RPMI7951 (cell line): ENCODE measurements at regions not wholly inside any gene's neighbourhood (a gene's known extent, or its start where the extent isn't known, plus 50 kb on each side); places are given as distances from the start of the nearest gene placed in this dataset.
"Not testable (repeated sequence)": the region's sequence is repeated elsewhere in the genome, so short reads cannot be mapped to it uniquely, and the experiment has no call there.

ENCODE experiments used
- DNase-seq: peaks from one replicate; pipeline ENCODE4 v3.0.0-alpha.2; 2012; ENCODE audit warnings: low read depth

DNA sequence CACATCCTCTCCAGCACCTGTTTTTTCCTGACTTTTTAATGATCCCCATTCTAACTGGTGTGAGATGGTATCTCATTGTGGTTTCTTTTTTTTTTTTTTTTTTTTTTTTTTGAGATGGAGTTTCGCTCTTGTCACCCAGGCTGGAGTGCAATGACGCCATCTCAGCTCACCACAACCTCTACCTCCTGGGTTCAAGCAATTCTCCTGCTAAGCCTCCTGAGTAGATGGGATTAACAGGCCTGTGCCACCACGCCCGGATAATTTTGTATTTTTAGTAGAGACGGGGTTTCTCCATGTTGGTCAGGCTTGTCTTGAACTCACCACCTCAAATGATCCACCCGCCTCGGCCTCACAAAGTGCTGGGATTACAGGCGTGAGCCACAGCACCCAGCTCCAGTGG is 184.7 kb downstream of the C9orf152 start:
- DNase-seq: not testable (repeated sequence)

- peak; percentile 47 for DNase-seq
Observed at GRCh38 chr9:110025551-110026170, 182.3 kb downstream of the C9orf152 start.

GRCh38 chr9:110027671-110028081 is 180.3 kb downstream of the C9orf152 start:
- DNase-seq: peak; percentile 93

- DNase-seq: no peak
Observed at GRCh38 chr9:110028271-110028670, 179.7 kb downstream of the C9orf152 start.

GRCh38 chr9:110028676-110029075 is 179.3 kb downstream of the C9orf152 start:
- DNase-seq: no peak

DNA sequence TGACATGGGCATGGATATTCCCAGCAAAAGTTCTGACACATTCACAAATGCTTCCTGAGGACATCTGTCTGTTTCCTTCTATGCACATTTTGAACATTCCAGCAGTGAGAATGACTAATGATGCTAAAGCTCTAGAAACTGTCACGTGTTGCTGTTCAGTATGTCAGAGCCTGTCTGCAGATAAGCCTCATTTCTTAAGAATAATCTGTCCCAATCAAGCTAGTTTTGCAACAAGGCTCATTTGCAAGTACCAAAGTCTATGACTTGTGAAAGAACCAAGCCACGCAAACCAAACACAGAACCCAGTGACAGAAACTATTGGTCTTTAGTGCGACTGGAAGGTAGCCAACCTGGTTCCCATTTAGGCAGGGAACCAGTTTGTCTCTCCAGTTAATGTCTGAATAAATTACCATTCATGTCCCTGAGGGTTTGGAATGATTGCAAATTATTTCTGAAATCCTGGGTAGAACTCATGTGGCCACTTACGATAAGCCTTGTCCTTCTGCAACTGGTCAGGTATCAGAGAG is 178.5 kb downstream of the C9orf152 start:
- DNase-seq: peak; percentile 94

- no peak for DNase-seq
Observed at GRCh38 chr9:110029956-110030480, 177.9 kb downstream of the C9orf152 start.

DNA sequence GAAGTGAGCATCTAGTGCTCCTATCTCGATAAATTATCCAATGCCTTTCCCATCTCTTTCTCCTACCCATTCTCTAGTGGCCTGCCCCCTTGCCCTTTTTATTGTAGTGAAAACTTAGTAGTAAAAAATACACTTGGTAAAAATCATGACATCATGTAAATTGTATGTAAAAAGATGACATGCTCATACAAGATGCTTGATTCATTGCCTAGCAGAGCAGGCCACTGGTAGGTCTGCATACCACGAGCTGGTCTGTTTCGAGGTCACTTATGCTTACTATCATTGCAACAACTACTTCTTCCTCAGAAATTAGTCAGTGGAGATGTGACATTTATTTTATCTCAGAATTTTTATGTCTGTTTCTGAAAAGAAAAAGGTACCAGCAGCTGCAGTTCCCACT is 177.3 kb downstream of the C9orf152 start:
- DNase-seq: no peak

DNA sequence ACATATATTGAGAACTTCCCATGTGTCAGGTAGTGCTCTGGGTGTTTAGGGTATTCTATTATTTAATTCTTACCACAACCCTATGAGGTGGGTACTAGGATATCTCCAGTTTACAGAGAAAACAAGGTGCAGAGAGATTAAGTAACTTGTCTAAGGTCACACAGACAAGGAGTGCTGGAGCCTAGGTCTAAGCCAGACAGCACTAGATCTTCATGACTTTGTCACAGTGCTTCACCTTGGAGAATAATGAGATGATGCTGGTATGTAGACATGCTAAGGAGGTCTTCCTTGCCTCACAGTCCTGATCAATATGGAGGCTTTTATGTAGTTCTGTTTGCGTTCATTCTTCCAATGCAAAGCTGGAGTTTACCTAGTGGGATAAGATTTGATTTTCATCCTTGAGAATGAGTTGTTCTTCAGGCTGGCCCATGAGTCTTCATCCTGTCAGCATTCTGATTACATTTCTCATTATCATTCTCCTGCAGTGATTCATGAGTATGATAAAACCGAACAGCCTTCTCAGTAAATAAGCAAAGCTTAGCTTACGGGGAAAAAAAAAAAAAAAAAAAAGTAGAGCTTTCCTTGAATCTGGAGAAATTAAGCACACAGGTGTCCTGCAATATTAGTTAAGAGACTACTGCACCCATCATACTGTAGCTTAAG is 176.3 kb downstream of the C9orf152 start:
- peak; percentile 82 for DNase-seq

DNA sequence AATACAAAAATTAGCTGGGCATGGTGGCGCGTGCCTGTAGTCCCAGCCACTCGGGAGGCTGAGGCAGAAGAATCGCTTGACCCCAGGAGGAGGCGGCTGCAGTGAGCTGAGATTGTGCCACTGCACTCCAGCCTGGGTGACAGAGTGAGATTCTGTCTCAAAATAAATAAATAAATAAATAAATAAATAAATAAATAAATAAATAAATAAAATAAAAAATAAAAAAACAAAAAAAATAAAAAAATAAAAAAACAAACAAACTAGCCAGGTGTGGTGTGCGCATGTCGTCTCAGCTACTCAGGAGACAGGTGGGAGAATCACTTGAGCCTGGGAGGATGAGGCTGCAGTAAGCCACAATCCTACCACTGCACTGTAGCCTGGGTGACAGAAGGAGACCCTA is 175.4 kb downstream of the C9orf152 start:
- DNase-seq: not testable (repeated sequence)

GRCh38 chr9:110033869-110034268 is 174.1 kb downstream of the C9orf152 start:
- peak; percentile 74 for DNase-seq

GRCh38 chr9:110036286-110036685 is 171.7 kb downstream of the C9orf152 start:
- no peak for DNase-seq

DNA sequence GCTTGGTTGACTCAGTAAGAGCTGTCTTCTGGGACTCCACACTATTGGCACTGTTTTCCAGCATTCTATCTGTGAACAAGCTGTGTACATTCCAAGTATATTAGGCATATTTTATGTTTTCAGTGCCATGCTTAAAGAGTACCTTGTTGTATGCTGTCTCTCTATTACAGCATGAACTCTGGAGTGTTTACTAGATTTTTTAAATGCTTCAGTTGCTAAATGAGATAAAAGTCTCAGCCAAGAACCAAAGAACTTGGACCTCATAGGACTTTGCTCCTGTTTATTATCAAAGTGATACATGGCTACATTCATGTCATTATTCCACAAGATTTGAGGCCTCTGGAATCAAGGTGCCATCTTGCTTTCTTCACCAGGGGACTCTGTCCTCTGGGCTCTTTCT is 167.2 kb downstream of the C9orf152 start:
- DNase-seq: no peak

DNA sequence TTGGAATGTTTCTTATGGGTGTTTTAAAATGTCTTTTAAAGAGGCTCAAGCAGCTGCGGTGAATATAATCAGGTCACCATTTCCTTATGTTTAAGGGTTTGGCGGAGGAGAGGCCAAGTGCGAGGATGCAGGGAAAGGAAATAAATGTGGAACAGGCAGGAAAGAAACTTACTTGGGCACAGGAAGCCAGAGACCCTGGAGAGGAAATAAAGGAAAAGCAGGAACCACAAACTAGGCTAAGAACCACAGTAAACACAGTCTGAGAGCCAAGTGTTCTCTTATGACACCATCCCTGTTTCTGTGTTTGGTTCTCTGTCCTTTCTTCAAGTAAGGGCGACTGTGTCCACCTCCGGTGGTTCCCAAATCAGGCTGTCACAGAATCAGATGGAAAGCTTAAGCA is 166.5 kb downstream of the C9orf152 start:
- DNase-seq: no peak

DNA sequence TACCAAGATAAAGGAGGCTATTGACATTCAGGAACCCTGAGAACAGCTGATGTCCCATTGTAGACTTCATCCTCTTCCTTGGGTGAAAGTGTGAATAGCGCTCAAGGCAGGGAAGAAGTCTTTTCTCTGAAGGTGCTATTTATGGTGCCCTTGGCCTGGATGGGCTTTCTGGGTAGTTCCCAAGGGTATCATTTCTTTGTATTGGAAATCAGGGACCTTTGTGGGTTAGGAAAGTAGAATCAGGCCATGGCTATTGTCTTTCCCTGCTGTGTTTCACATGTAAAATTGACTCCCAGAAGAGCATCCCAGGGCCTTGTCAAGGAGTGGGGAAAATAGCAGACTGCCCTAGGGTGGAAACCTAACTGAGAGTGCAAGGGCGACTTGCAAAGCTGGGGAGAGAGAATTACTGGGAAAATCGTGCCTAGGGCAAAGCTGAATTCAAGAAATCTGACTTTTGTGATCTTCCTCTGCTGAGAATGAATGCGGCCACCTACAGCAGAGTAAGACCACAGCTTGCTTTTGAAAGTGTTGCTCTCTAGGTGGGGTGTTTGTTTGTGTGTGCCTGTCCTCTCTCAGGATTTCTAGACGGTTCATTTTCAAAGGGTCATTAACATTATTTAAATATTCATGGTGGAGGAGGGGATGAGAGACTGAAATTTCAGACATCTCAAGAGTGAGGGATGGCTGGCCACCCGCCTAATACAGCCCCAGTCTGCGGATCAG is 160.6 kb downstream of the C9orf152 start:
- no peak for DNase-seq

DNA sequence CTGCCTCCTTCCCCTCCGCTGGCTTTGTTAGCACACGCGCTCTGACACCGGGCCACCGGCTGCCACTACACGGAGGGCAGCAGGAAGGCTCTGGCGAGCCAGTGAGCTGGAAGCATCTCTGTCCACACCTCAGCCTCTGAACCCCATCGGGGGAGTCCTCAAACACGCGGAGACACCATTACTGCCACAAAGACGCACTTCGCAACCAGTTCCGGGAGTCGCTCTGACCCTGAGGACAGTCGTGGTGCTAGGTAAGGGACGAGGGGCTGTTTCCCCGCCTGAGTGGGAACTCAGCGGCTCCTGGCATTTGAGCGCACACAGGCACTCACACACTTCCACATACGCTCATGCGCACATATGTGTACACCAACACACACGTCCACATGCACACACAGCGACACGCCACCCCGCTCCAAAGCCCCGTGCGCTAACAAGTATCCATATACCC is 160.0 kb downstream of the C9orf152 start:
- DNase-seq: no peak

DNA sequence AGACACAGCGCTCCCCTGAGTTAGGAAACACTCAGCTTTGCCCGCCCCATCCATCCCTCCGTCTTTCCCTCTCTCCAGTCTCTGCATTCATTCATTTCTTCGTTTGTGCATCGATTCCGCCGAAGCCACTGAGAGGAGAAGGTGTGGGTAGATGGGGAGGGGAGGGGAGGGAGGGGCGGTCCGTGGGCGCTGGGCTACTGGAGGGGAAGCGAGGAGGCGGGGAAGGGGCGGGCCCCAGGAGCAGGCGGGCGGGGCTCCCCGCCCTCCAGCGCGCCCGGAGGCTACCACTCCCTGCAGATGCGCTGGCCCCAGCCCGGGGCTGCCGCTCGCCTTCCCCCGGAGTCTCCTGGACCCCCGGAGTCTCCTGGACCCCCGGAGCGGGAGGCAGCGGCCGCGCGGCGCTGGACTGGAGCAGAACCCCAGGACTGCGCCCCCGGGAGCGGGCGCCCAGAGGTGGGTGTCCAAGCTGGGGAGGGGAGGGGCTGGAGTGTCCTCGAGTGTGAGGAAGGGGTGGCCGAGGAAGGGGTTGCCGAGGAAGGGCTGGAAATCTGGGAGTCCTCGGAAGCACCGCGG is 159.5 kb downstream of the C9orf152 start:
- DNase-seq: peak; percentile 66

DNA sequence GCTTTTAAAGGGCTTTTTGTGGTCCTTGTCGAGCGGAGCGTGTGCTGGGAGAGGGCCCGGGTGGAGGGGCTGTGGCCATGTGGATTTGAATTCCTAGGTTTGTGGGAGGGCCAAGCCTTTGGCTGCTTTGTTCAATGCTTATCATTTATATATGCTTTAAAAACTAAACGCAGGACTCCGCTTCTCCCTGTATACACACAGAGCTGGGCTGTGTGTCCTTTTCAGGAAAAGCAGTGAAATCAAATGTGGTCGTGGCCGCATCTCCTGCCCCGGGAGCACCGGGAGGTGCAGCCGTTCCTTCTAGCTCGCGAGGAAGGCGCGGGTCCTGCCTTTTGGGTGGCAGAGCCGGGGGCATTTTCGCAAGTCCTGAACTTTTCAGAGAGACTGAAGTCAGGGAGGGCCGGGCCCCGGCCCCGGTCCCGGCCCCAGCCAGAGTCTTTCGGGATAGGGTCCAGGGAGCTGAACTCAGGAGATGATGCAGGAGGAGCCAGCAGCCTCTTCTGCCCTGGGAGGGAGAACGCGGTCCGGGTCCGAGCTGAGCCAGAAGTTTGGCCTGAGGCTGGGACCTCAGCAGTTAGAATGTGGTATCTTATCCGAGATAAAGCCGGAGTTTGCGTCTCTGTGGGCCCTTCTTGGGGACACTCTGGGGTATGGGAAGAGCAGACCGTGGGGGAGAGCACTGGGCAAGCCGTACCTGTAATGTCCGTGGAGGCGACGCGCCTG is 158.8 kb downstream of the C9orf152 start:
- DNase-seq: peak; percentile 47

GRCh38 chr9:110049699-110050450 is 158.1 kb downstream of the C9orf152 start:
- DNase-seq: peak; percentile 52

DNA sequence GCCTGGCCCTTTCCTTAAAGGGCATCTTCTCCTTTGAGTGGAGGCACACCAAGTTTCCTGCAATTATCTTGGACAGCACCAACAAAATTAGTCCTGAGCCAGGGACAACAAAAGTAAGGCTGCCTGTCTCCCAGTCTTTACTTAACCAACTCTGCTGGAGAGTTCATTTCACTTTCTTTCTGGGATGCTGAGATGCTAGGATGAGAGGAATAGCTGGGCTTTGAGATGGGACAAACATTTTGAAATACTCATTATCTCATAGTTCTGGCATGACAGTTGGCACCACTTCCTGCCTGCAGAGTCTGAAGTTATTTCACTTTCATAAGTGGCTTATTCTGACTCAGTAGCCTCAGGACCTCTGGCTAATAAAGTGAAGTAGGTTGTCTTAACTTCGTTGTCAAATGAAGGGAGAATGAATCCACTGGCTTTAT is 157.0 kb downstream of the C9orf152 start:
- peak; percentile 99 for DNase-seq

DNA sequence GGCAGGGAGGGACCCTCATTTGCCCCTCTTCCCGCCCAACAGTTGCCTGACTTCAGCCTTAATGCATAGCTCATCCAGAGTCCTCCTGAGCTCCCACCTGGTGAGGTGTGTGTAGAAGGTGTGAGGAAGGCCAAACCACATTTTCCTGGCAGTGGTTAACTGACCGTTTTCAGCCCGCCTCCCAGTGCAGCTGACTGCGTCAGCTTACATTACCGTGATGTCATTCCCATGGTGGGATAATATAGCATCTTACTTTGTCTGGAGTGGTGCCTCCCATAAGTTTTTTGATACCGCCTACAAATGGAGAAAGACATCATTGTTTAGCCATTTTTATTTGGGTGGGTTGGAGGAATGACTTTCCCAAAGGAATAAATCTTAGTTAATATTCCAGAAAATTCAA is 151.9 kb downstream of the C9orf152 start:
- DNase-seq: no peak
